DLD1 (cell line): ENCODE measurements at regions not wholly inside any gene's neighbourhood (a gene's known extent, or its start where the extent isn't known, plus 50 kb on each side); places are given as distances from the start of the nearest gene placed in this dataset.
"Not testable (repeated sequence)": the region's sequence is repeated elsewhere in the genome, so short reads cannot be mapped to it uniquely, and the experiment has no call there.

Source experiments
- in situ Hi-C: cut with HindIII; loops from 2 replicates; pipeline ENCODE4 v1.10.0; 2017; ENCODE audit warnings: low sequenced_read_pairs

DNA sequence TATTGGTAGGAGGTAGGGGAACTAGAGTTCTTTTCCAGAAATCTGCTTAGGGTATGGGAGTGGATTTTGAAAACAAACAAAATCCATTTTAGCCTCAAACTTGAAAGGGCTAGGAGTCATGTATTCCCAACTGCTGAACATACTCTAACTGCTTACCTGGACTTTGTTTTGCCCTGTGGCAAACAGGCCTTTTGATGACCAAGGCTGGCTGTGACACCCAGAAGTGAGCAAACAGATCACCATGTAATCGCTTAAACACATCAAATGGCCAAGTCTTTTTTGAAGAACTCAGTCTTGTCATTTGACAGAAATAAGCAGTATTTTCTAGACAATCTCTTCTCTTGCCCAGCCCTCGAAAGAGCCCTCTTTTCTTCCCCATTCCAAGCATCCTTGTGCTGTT, 203.4 kb downstream of the KIT start:
- in situ Hi-C loops, result no loop called here

DNA sequence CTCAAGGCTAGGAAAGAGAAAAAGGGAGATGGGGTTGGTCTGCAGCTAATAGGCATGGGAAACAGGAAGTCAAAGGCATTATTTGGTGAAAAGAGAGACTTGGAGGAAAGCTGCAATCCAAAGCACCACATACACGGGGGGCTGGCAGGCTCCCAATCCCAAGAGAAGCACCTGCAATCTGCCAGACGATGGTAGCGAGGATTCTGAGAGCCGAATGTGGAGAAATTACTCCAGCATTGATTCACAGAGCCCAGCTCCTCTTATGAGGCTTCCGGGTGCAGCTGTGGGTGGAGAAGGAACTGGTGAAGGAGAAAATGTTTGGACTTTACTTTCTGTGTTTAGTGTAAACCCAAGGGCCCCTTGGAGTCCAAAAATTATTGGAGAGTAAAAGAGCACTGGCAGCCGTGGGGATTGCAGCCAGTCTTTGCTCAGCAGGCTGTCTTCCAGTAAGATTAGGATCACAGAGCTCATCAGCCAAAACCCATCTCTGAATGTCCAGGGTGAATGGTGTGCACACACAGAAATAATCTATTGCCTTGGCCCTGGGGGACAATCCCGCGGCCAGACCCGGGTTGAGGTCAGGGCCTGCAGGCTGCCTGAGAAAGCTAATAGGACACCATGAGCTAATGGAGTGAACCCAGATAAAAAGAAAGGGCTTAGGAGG, 197.6 kb downstream of the KIT start:
- in situ Hi-C loops, result no loop called here

DNA sequence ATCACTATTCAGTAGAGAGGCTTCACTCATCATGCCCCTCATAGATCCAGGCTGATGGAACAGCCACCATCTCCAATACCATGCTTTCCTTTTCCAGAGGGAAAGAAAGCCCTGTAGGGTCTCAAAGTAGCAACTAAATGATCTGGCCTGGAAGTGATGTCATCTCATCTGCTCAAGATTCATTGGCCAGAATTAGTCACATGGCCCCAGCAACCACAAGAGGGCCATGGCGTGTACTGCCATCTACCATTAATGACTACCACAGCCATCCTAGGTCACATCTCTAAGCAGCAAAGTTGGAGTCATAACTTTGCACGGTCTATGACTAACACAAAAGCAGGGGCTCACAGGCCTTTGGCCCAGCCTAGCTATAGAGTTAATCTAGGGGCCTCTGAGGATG, 194.8 kb downstream of the KIT start:
- in situ Hi-C loops, result no loop called here

DNA sequence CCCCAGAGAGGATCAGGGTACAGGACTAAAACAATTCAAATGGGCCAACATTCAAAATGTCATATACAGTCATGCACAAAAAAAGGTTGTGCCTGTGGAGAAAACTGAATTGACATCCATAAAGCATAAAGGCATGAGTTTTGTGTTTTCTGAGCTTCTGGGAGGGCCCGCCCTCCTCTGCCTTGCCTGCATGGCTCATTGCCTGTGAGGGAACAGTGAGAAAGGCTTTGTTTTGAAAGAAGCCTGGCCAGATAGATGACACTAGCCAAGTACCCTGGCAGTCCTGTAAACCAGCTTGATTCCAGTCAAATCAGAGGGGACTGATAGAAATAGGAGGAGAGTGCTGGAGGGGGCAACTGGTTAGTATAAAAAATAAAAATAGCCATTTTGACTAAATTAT, 194.3 kb downstream of the KIT start:
- in situ Hi-C loops, result no loop called here

DNA sequence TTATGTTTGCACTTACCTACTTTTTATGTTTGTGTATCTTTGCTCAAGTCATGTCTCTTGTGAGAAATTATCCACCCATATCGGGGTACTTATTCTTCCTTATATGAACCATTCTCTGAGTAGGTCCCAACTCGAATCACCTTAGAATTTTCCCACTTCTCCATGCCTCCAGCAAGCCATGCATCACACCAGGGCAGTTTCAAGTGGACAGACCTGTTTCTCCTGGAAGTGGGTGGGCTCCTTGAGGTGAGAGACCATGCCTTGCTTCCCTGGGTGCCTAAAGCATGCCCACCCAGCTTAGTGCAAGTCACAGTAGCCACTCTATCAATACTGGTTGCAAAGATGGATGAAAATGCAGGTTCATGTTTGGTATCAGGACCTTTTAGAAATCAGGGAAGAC, 187.2 kb downstream of the KIT start:
- in situ Hi-C loops, result no loop called here

DNA sequence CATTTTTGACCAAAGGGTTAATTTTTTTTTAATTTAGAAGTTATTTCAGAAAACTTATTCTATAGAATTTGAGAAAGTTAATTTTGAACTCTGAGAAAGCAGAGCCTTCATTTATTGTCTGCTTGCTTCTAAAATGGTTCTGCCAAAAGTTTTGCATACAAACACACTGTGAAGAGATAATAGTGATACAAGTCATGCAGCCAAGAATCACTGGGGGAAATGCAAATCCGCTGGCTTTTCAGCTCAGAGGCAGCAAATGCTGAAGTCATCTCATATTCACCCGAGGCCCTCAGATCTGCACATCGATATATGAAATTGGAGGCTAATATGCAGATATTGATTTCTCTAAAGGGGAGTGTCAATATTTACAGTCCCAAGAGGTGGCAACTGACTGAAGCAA, 186.2 kb downstream of the KIT start:
- in situ Hi-C loops, result no loop called here

DNA sequence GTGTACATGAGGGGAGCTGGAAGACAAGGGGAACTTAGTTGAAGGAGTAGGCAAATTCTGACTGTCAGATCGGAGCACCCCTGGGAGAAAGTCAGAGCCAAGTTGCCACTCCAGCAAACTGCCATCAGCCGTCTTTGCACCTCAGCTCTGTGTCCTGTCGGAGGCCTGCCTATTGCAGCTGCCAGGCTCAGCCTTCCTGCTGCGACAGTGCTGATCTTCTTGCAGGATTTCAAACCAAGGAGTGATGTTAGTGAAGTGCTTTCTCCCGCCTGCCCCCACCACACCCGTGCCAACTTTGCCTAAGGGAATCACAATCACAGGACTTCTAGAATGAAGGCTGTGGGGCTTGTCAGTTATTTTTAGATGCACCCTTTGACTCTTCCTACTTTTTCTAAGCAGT, 185.3 kb downstream of the KIT start:
- in situ Hi-C loops, result no loop called here

DNA sequence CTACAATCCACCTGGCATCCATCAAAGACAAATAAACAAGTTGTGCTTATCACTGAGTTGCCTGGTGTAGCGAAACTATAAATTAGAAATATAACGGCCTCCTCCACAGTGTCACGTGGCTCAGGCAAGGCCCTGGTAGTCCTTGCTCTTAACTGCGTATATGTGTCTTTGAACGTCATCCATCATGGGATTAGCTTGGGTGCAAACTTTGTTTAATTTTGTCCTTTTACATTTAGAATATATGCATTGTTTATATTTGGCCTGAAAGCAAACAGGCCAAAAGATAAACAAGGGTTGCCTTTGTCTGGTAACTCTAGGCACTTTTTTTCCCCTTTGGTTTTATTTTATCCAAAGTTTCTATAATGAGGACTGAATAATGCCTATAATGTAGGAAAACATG, 184.9 kb downstream of the KIT start:
- in situ Hi-C loops, result no loop called here

DNA sequence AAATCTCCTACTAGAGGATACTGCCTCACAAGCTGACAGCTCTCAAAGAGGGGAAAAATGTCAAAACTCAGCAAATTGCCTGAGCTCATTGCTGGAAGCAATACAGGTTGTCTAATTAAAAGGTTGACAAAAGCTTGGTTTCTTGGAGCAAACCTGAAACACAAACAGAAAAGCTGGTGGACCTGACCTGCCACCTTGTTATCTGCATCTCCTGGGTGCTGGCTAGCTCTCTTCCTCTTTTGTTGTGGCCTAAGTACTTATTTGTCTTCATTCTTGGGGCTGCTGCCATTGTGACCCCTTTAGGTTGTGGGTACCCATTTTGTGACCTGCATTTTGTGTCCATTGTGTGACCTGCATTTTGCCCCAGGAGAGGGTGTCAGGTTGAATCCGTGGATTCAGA, 184.5 kb downstream of the KIT start:
- in situ Hi-C loops, result no loop called here

DNA sequence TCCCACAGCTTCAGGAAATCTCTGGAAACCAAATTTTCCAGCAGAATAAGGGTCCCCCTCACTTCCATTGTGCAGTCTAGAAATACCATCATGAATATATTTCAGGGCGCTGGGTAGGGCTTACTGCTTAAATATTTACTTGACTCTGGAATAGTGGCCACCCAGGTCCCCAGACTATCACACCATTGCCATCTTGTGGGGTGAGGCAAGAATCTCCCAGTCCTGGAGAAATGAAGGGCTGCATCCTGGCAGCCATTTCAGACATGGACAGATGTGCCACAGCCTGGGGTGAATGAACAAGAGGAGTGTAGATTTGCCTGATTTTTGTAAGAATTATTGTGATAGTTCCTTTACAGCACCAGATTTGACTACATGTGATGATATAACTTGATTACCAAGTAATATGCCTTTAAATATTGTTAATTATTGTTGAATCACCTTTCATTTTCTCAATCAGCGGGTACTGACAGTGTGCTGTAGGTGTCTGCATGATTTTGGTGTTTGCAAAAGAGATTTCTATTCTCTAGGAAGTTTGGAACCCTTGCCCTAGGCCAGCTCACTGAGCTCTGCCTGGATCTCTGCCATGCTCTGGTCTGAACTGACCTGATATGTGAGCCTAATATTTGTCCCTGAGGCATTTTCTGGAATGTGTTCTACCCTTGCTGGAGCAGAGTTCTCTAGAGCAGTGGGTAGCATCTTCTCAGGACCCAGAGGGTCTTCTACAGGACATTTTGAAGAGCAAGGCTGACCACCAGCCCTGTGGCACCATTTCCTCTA, 183.4 kb downstream of the KIT start:
- in situ Hi-C loops, result no loop called here

DNA sequence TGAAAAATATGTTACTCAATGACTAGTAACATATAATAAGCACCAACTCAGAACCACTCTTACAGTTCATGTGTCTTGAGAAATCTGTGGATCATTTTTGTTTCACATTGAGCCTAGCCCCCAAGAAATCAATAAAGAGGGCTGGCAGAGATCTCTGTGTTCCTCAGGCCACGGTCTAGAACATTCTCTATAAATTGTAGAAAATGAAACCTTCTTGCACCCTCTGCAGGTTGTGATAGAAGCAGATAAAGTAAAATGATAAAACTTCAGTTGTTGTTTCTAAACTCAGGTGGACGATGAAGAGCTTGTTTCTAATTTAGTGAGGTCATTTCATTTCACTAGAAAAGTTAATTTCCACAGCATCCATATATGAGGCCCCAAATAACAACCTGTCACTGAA, 182.7 kb downstream of the KIT start:
- in situ Hi-C loops, result no loop called here

DNA sequence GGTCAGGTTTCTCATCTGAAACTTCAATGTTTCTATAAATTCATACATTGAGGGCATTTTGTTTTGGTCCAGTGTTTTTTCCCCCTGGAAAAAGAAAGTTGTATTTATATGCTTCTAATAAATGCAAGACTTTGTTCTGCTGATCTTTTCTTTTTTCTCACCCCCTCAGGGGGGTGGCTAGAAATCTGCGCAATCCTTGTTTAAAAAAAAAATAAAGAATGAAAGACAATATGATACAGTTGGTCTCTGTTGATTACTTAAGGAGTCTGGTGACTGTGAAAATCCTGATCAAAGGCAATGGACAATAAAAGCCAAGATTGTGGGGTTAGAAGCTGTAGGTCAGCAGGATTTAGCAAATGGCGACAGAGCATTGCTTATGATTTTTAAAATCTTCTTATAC, 180.5 kb downstream of the KIT start:
- in situ Hi-C loops, result no loop called here

DNA sequence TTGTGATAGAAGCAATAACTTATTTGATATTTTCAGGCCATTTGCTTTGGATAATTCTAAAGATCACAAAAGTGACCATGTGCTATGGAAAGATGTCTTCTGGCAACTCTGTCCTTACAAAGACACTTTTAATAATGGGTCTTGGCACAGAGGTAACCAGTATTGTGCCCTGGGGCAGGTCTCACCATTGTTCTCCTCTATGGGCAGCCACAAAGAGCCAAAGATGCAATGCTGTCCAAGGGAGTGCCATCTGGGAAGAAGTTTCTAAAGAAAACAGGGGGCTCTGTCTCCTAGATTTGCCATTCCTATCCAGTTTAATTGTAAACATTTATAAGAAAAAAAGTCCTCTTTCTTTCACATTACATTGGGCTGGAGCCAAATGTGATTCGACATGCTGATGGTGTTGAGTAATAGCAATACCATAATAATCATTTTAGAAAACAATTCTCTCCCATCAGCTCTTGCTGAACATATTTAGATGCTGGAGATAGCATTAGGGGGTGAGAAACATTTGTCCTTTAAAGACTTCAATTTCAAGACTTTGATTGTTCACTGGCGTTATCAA, 179.9 kb downstream of the KIT start:
- in situ Hi-C loops, result no loop called here

DNA sequence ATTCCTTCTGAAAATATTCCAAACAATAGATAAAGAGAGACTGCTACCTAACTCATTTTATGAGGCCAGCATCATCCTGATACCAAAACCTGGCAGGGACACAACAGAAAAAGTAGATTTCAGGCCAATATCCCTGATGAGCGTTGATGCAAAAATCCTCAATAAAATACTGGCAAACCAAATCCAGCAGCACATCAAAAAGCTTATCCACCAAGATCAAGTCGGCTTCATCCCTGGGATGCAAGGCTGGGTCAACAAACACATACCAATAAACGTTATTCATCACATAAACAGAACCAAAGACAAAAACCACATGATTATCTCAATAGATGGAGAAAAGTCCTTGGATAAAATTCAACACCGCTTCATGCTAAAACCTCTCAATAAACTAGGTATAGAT, 170.6 kb downstream of the KIT start:
- in situ Hi-C loops, result not testable (repeated sequence)

DNA sequence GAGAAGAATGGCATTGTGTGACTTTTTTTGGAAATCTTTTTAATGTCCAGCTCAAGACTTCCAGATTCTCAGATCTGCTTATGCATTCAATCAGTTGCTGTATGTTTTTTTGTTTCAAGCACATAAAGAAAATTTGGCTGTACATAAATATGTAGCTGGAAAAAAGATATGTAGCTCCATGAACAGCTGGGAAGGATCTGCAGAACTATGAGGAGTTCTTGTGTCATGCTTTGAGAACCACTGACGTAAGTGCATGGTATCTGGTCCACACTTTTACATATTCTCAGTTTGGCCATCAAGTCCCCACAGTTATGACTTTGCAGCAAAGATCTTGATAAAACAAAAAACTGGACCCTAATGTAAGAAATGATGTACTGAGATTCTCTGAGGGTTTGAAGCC, 165.9 kb downstream of the KIT start:
- in situ Hi-C loops, result no loop called here

DNA sequence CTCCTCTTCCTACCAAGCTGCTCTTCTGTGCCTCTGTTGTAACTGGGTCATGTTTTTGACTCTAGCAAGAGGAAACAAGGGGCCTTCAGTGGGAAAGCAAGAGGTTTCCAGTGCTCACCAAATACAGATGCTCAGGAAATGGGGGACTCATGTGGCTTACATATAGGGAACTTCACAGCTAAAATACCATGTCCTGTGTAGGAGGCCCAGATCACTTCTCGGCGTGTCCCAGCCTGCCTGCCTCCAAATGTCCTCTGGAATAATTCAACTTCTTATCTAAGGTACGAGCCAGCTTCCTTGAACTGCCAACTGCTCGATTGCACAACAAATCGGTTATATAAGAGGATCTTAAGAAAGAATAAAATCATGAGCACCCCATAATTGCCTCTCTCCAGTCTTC, 161.3 kb downstream of the KIT start:
- in situ Hi-C loops, result no loop called here

DNA sequence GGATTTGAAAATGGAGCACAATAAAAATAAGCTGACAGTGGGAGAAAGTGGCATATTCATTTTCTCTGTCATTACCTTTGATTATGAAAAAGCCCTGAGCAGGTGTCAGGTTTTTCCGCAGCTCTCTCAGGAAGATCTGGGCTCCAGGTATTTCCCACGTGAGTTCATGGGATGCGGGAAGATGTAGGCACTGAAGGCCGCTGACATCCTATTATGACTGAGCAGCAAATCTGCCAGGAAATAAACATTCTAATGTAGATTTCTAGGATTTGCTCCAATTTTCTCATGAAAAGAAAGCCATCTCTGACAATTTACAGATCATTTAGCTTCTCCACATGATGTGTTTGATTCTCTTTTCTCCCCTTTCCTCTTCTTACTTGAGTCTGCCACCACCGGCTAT, 160.7 kb downstream of the KIT start:
- in situ Hi-C loops, result no loop called here

DNA sequence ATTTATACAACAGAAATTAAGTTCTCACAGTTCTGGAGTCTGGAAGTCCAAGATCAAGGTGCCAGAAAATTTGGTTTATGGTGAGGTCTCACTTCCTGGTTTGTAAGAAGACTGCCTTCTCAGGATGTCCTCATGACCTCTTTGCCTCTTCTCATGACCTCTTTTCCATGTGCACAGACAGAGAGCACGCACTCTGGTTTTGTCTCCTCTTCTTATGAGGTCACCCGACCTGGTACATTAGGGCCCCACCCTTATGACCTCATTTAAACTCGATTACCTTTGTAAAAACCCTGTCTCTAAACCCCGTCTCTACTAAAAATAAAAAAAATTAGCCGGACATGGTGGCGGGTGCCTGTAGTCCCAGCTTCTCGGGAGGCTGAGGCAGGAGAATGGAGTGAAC, 155.9 kb downstream of the KIT start:
- in situ Hi-C loops, result no loop called here

DNA sequence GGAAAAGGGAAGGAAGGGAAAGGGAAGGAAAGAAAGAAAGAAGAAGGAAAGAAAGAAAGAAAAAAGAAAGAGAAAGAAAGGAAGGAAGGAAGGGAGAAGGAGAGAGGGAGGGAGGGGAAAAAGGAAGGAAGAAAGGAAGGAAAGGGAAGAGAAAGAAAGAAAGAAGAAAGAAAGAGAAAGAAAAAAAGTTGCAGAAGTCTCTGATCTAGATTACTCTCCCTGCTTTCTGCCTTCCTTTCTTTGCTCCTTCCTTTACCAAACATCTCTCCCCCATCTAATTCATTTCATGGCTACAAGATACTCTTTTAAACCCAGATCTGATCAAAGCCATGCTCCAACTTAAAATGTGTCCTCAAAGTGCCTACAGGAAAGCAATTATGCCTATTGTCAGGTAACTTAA, 148.6 kb downstream of the KIT start:
- in situ Hi-C loops, result no loop called here

DNA sequence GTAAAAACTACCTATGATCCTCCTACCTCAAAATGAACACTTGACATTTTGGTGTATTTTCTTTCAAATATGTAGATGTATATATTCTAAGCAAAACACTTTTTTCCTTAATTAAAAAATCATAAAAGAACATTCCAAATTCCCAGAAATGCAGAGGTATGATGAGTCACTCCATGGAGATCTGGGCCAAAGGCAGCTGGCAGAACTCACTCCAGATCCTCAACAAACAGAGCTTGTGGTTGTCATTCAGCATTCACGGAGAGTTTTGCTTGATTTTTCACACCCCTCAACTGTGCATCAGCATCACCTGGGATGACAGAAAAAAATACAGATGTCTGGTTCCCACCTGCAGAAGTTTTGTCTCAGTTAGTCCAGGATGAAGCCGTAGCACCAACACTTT, 144.6 kb downstream of the KIT start:
- in situ Hi-C loops, result no loop called here

DNA sequence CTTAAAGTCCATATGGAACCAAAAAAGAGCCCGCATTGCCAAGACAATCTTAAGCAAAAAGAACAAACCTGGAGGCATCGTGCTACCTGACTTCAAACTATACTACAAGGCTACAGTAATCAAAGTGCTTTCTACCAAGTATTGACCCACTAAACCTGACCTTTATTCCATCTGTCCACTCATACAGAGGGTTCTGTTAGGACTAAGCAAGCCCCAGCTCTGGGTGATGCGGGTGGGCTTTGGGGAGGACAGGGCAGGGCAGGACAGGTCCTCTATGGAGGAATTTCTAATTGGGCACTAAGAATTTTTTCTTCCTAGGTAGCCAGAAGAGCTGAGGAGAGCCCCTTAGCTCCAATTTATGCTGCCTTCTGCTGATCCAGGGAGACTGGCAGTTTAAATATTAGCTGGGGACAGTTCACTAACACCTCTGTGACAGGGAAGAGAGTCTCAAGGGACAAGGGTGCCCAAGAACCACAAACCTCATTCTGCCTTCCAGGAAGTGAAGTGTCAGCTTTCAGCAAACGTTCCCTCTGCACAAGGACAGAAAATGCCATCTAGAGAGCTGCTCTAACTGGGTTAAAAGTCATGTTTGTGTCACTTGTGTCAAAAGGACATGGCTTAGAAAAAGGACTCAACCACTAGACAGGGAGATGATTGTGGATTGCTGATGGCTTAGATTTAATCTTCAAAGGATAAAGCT, 143.2 kb downstream of the KIT start:
- in situ Hi-C loops, result no loop called here

DNA sequence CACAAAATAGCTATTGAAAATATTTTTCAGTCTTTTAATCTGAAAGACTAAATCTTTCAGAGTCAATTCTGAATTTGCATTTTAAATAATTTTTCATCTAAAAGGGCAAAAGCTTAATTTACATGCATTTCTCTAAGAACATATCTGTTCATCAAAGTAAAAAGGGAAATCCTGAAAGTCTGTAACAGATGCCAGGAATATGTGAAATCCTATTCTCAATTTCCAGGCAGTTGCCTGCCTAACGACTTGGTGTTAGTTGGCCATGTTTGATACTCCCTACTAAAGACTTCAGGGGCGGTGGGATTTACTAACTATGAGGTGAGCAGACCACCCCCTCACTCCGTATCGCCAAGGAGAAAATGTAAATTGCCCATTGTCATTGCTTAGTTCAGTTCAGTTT, 136.8 kb downstream of the KIT start:
- in situ Hi-C loops, result no loop called here
